HepG2 (cell line): ENCODE measurements at regions not wholly inside any gene's neighbourhood (a gene's known extent, or its start where the extent isn't known, plus 50 kb on each side); places are given as distances from the start of the nearest gene placed in this dataset.

Experiments
- ATAC-seq: fragments of 200-7000 bp; cut with Tn5 transposase; 3 replicates; pipeline ENCODE4 v1.9.1; 2020; ENCODE audit warnings: mild to moderate bottlenecking, moderate library complexity
- BruUV-seq: library from RNA; stranded (reverse); fragments of 400-500 nt; replicated peaks from 2 replicates; lab custom pipeline; 2021; lab: Mats Ljungman, UMichigan
- CTCF ChIA-PET: fragments of 300-600 bp; formaldehyde crosslinking; extraction: SDS; loops from one replicate; lab custom pipeline; 2021; ENCODE audit warnings: low total read pairs, inconsistent platforms, low intra/inter-chr PET ratio; lab: Yijun Ruan, JAX
- POLR2A ChIA-PET: fragments of 350-600 bp; sonication (Branson Sonifier 250); formaldehyde crosslinking; loops from one replicate; lab custom pipeline; 2020; ENCODE audit warnings: antibody characterized with exemption, inconsistent platforms; lab: Yijun Ruan, JAX
- DNase-seq: peaks from one replicate; pipeline ENCODE4 v3.0.0-alpha.2; 2015; ENCODE audit warnings: low spot score
- FAIRE-seq: peaks from 3 replicates; lab custom pipeline; 2011; peaks lifted over from hg19 to GRCh38; lab: Jason Lieb, UNC
- H2AFZ ChIP-seq: one replicate; pipeline ENCODE4 v1.6.1; 2011; ENCODE audit warnings: low read length, inconsistent platforms
- H3K27ac ChIP-seq: fragments of 300-600 bp; 3 replicates; pipeline ENCODE4 v1.8.0; 2011; ENCODE audit warnings: mixed run types, mild to moderate bottlenecking, mixed read lengths, low read length, inconsistent platforms; ENCODE audit not compliant: insufficient read depth; ENCODE audit errors: extremely low read length
- H3K27me3 ChIP-seq, 2 experiments: fragments of 200-600 bp in 1 of 2; 2 replicates in 1 of 2; 3 replicates in 1 of 2; pipeline versions ENCODE4 v1.6.0 to v1.8.0; 2011; ENCODE audit warnings: low read length in 2 of 2, mild to moderate bottlenecking in 2 of 2, moderate library complexity in 2 of 2, inconsistent platforms in 1 of 2; ENCODE audit not compliant: insufficient read depth in 2 of 2, control insufficient read depth in 1 of 2
- H3K36me3 ChIP-seq, 2 experiments: fragments of 200-600 bp in 1 of 2; replicated peaks in 1 of 2; 2 replicates in 1 of 2; 3 replicates in 1 of 2; pipeline versions ENCODE4 v1.5.1 to v1.8.0; 2011; ENCODE audit warnings: low read length in 2 of 2, inconsistent platforms in 1 of 2; ENCODE audit not compliant: insufficient read depth in 2 of 2, control insufficient read depth in 1 of 2
- H3K4me1 ChIP-seq: 2 replicates; pipeline ENCODE4 v1.5.1; 2012; ENCODE audit warnings: low read length, inconsistent platforms; ENCODE audit not compliant: insufficient read depth
- H3K4me2 ChIP-seq: 2 replicates; pipeline ENCODE4 v1.6.0; 2011; ENCODE audit warnings: low read depth, low read length, inconsistent platforms
- H3K4me3 ChIP-seq, 3 experiments: fragments of 200-600 bp in 1 of 3; sonication (generic), shearing (Covaris generic) in 1 of 3; replicated peaks in 1 of 3; 2 replicates each; pipeline ENCODE4 v1.5.1; 2011 to 2016; ENCODE audit warnings: low read length in 3 of 3, inconsistent platforms in 2 of 3, low read depth in 2 of 3, mild to moderate bottlenecking in 2 of 3, control low read depth in 1 of 3, mixed read lengths in 1 of 3; ENCODE audit not compliant: insufficient read depth in 1 of 3
- H3K79me2 ChIP-seq: one replicate; pipeline ENCODE4 v1.6.1; 2011; ENCODE audit warnings: low read length, inconsistent platforms; ENCODE audit not compliant: insufficient read depth
- H3K9ac ChIP-seq: 2 replicates; pipeline ENCODE4 v1.6.0; 2011; ENCODE audit warnings: mild to moderate bottlenecking, low read depth, low read length, inconsistent platforms; ENCODE audit not compliant: insufficient read depth
- H3K9me3 ChIP-seq: 2 replicates; pipeline ENCODE4 v1.5.1; 2012; ENCODE audit warnings: mild to moderate bottlenecking, low read length
- H4K20me1 ChIP-seq: 2 replicates; pipeline ENCODE4 v1.6.0; 2011; ENCODE audit warnings: inconsistent platforms, mild to moderate bottlenecking, low read length, moderate library complexity; ENCODE audit not compliant: insufficient read depth
- AKNA ChIP-seq: sonication (generic); formaldehyde crosslinking; IDR thresholded peaks from 2 replicates; pipeline ENCODE4 v1.4.0; 2020; ENCODE audit warnings: missing genetic modification reagents, borderline replicate concordance
- JUN ChIP-seq: sonication (generic); formaldehyde crosslinking; IDR thresholded peaks from 2 replicates; pipeline ENCODE4 v1.4.0; 2020; ENCODE audit warnings: mild to moderate bottlenecking, missing genetic modification reagents
- NFIC ChIP-seq: IDR thresholded peaks from 2 replicates; pipeline ENCODE4 v1.6.1; 2012; ENCODE audit warnings: mild to moderate bottlenecking, low read length, inconsistent platforms
- PATZ1 ChIP-seq: sonication (generic); formaldehyde crosslinking; IDR thresholded peaks from 2 replicates; pipeline ENCODE4 v1.4.0; 2020; ENCODE audit warnings: missing genetic modification reagents
- ZNF276 ChIP-seq: sonication (generic); formaldehyde crosslinking; IDR thresholded peaks from 2 replicates; pipeline ENCODE4 v1.4.0; 2020; ENCODE audit warnings: mild to moderate bottlenecking, low read depth, missing genetic modification reagents
- WGBS: methylation state at CpG from one replicate; pipeline ENCODE4 v1.1.6; 2017; ENCODE audit warnings: low lambda C conversion rate; 5-methylcytosine and 5-hydroxymethylcytosine counted together
- in situ Hi-C: cut with HindIII; loops from 2 replicates; pipeline ENCODE4 v1.10.0; 2017; ENCODE audit warnings: low pct_unique_long_range_greater_than_20kb; ENCODE audit not compliant: extremely low pct_ligation_motif_present
- intact Hi-C: fragments of 100-400 bp; cut with micrococcal nuclease; formaldehyde crosslinking; loops from one replicate; pipeline ENCODE4 v1.10.0; 2022; ENCODE audit not compliant: unreplicated experiment

- 4% methylated on average over 1 of the region's 1 CpG for WGBS
- H3K9ac ChIP-seq, result no peak overlapping the region
- no peak for ATAC-seq
- in situ Hi-C loops (no loop called here), intact Hi-C loops (no loop called here)
- no peak for DNase-seq
- H3K9me3 ChIP-seq, result no peaks in the 10 kb centered on the region
- no peak overlapping the region for H2AFZ ChIP-seq
- H3K27me3 ChIP-seq, result no peaks in the 10 kb centered on the region
- no peaks in the 10 kb centered on the region for H4K20me1 ChIP-seq
- CTCF ChIA-PET, result no interaction called here
- no peak for FAIRE-seq
- H3K36me3 ChIP-seq, result no peaks in the 10 kb centered on the region
- H3K27ac ChIP-seq, result no peak overlapping the region
- H3K4me3 ChIP-seq, result no peak overlapping the region
- TF ChIP-seq ZNF276 (CRISPR knock-in tag) (no peak), JUN (CRISPR knock-in tag) (no peak), PATZ1 (no peak), NFIC (no peak), AKNA (CRISPR knock-in tag) (no peak)
- TF ChIP-seq, all 625 proteins: peak for 0
- Histone ChIP-seq H3K4me1 (no peaks in the 10 kb centered on the region), H3K79me2 (no peaks in the 10 kb centered on the region), H3K4me2 (no peak overlapping the region)
- BruUV-seq, result no TSS peak
- POLR2A ChIA-PET, result no interaction called here
These were observed 310.2 kb upstream of the LMCD1 start for GRCh38 chr3:8191406-8191805.
